ENCODE measurements at regions not wholly inside any gene's neighbourhood (a gene's known extent, or its start where the extent isn't known, plus 50 kb on each side); places are given as distances from the start of the nearest gene placed in this dataset.

DNA sequence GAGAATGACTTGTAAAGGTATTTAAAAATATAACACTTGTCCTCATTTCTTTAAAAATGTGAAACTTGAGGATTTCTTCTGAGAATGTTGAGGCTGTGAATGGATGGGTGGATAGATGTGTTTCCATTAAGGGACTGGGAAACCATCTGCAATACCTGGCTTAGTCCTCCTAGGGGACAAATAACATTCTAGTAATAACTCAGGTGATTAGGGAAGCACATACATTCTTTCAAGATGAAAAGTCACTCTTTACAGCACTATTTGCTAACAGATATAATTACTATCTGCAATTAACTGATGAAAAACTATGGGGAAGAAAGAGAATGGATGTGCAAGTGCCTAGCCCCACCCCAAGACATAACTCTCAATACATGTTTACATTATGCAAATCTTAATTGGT, 542.3 kb downstream of the CD83 start:
- TF ChIP-seq, protein P1, sequence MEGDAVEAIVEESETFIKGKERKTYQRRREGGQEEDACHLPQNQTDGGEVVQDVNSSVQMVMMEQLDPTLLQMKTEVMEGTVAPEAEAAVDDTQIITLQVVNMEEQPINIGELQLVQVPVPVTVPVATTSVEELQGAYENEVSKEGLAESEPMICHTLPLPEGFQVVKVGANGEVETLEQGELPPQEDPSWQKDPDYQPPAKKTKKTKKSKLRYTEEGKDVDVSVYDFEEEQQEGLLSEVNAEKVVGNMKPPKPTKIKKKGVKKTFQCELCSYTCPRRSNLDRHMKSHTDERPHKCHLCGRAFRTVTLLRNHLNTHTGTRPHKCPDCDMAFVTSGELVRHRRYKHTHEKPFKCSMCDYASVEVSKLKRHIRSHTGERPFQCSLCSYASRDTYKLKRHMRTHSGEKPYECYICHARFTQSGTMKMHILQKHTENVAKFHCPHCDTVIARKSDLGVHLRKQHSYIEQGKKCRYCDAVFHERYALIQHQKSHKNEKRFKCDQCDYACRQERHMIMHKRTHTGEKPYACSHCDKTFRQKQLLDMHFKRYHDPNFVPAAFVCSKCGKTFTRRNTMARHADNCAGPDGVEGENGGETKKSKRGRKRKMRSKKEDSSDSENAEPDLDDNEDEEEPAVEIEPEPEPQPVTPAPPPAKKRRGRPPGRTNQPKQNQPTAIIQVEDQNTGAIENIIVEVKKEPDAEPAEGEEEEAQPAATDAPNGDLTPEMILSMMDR (IDR thresholded peaks at IDR 0.05; ENCODE audit: insufficient read depth, low read length, poor library complexity, severe bottlenecking): no peak
- no peak for TF ChIP-seq EZH2phosphoT487 (conservative IDR thresholded peaks at IDR 0.05; ENCODE audit: low read length)
